Neural cell (in vitro differentiated cells): ENCODE measurements at regions not wholly inside any gene's neighbourhood (a gene's known extent, or its start where the extent isn't known, plus 50 kb on each side); places are given as distances from the start of the nearest gene placed in this dataset.

Experiments used
- H2AFZ ChIP-seq: fragments of 200-600, 300-800 bp; sonication (generic), shearing (Covaris generic); 2 replicates; pipeline ENCODE4 v1.6.0; 2014; ENCODE audit warnings: low read depth, mild to moderate bottlenecking, antibody characterized with exemption, low read length, moderate library complexity
- H3F3A ChIP-seq: fragments of 200-600 bp; shearing (Covaris generic); 2 replicates; pipeline ENCODE4 v1.6.1; 2016; ENCODE audit warnings: mild to moderate bottlenecking, moderate library complexity, mixed read lengths, antibody characterized with exemption, low read length; ENCODE audit not compliant: insufficient read depth, poor library complexity, severe bottlenecking
- H3K27ac ChIP-seq: fragments of 200-600, 300-800 bp; sonication (generic), shearing (Covaris generic); 2 replicates; pipeline ENCODE4 v1.5.1; 2014; ENCODE audit warnings: mild to moderate bottlenecking, low read length, moderate library complexity
- H3K27me3 ChIP-seq: fragments of 300-800, 200-600 bp; sonication (generic), shearing (Covaris generic); 2 replicates; pipeline ENCODE4 v1.6.0; 2014; ENCODE audit warnings: mild to moderate bottlenecking, low read depth, low read length, moderate library complexity; ENCODE audit not compliant: insufficient read depth
- H3K36me3 ChIP-seq: fragments of 300-800, 200-600 bp; sonication (generic), shearing (Covaris generic); 2 replicates; pipeline ENCODE4 v1.5.1; 2014; ENCODE audit warnings: mild to moderate bottlenecking, antibody characterized with exemption, low read length, moderate library complexity; ENCODE audit not compliant: insufficient read depth
- H3K4me2 ChIP-seq: fragments of 300-800, 200-600 bp; sonication (generic), shearing (Covaris generic); 2 replicates; pipeline ENCODE4 v1.6.0; 2014; ENCODE audit warnings: mild to moderate bottlenecking, low read length
- H3K4me3 ChIP-seq: fragments of 300-800, 200-600 bp; sonication (generic), shearing (Covaris generic); 2 replicates; pipeline ENCODE4 v1.5.1; 2014; ENCODE audit warnings: mild to moderate bottlenecking, low read length, moderate library complexity
- H3K79me2 ChIP-seq: fragments of 200-600 bp; shearing (Covaris generic); replicated peaks from 2 replicates; pipeline ENCODE4 v1.6.0; 2014; ENCODE audit warnings: mild to moderate bottlenecking, low read length, moderate library complexity; ENCODE audit not compliant: insufficient read depth
- H3K9ac ChIP-seq: fragments of 300-800, 200-600 bp; sonication (generic), shearing (Covaris generic); 2 replicates; pipeline ENCODE4 v1.6.1; 2016; ENCODE audit warnings: mild to moderate bottlenecking, low read length, mixed read lengths
- H3K9me2 ChIP-seq: fragments of 200-600 bp; shearing (Covaris generic); 2 replicates; pipeline ENCODE4 v1.6.1; 2016; ENCODE audit warnings: mild to moderate bottlenecking, low read length, mixed read lengths; ENCODE audit not compliant: insufficient read depth
- H3K9me3 ChIP-seq: fragments of 200-600, 300-800 bp; sonication (generic), shearing (Covaris generic); 2 replicates; pipeline ENCODE4 v1.6.1; 2016; ENCODE audit warnings: mild to moderate bottlenecking, mixed run types, low read length, moderate library complexity, mixed read lengths
- H4K20me1 ChIP-seq: fragments of 200-600 bp; shearing (Covaris generic); 2 replicates; pipeline ENCODE4 v1.6.1; 2016; ENCODE audit warnings: mild to moderate bottlenecking, mixed run types; ENCODE audit not compliant: insufficient read depth
- EP300 ChIP-seq: fragments of 450-650 bp; conservative IDR thresholded peaks from 2 replicates; pipeline ENCODE4 v1.6.1; 2014; ENCODE audit warnings: antibody characterized with exemption, mild to moderate bottlenecking, moderate library complexity; ENCODE audit not compliant: poor library complexity, severe bottlenecking
- EZH2 ChIP-seq: fragments of 200-600, 300-800 bp; shearing (Covaris generic), sonication (generic); IDR thresholded peaks from 2 replicates; pipeline ENCODE4 v1.6.1; 2014; ENCODE audit warnings: antibody characterized with exemption, low read length, borderline replicate concordance, mild to moderate bottlenecking; ENCODE audit not compliant: insufficient read depth, poor library complexity, severe bottlenecking
- MXI1 ChIP-seq: fragments of 450-650 bp; conservative IDR thresholded peaks from 2 replicates; pipeline ENCODE4 v1.6.1; 2014; ENCODE audit warnings: antibody characterized with exemption, mild to moderate bottlenecking; ENCODE audit not compliant: poor library complexity, severe bottlenecking
- POLR2AphosphoS5 ChIP-seq: IDR thresholded peaks from 2 replicates; pipeline ENCODE4 v1.6.1; 2012
- RAD21 ChIP-seq: fragments of 450-650 bp; conservative IDR thresholded peaks from 2 replicates; pipeline ENCODE4 v1.6.1; 2014; ENCODE audit warnings: antibody characterized with exemption, mild to moderate bottlenecking, moderate library complexity
- SMC3 ChIP-seq: fragments of 450-650 bp; conservative IDR thresholded peaks from 2 replicates; pipeline ENCODE4 v1.6.1; 2014; ENCODE audit warnings: antibody characterized with exemption, mild to moderate bottlenecking, moderate library complexity; ENCODE audit not compliant: poor library complexity
- TAF1 ChIP-seq: IDR thresholded peaks from 2 replicates; pipeline ENCODE4 v1.6.1; 2012; ENCODE audit warnings: low read depth
- TF ChIP-seq, protein P1 (sequence below): IDR thresholded peaks from 2 replicates; pipeline ENCODE4 v1.6.1; 2012; ENCODE audit warnings: borderline replicate concordance
- TF ChIP-seq, protein P2 (sequence below): fragments of 450-650 bp; IDR thresholded peaks from 2 replicates; pipeline ENCODE4 v1.5.1; 2014; ENCODE audit warnings: antibody characterized with exemption, mild to moderate bottlenecking, moderate library complexity; ENCODE audit not compliant: poor library complexity, severe bottlenecking

DNA sequence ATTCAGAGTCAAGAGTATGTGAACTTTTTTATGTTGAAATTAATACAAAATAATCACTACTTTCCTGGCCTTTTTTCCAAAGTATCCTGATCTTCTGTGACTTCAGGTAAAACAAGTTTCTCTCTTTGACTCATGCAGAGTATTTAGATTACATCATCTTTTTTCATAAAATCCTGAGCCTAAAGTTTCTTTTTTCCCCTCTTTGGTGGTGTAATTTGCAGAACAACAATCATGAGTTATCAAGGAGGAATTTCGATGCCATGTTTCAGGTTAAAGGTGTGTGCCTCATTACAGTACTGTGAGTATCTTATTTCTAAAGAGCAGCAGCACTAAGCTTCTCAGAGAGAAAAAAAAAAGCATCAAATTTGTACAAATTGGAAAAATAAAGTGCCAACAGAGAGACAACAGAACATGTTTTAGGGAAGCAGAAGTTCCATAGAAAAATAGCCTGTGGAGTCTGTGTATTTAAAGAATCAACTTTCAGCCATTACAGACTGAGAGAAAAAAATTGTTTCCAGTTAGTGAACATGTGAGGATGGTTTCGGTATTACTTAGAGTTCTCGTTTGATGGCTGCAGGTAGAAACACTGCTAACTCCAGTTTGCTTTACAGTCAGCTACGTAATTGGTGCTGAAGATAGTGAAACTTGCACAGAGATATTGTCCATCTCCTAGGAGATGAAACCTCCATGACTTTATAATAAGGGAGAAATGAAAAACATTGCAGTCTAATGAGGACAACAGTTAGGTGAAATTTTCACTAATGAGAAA lies 78.1 kb upstream of the PCDH9 start:
- Histone ChIP-seq H3K9me3 (no peaks in the 10 kb centered on the region), H3F3A (no peaks in the 10 kb centered on the region), H3K9me2 (no peaks in the 10 kb centered on the region), H3K36me3 (no peaks in the 10 kb centered on the region), H2AFZ (no peak overlapping the region), H3K27me3 (no peaks in the 10 kb centered on the region), H3K27ac (no peak overlapping the region), H3K4me3 (no peak overlapping the region), H3K4me2 (no peak overlapping the region), H3K79me2 (no peaks in the 10 kb centered on the region), H3K9ac (no peak overlapping the region), H4K20me1 (no peaks in the 10 kb centered on the region)
- no peak for TF ChIP-seq TAF1
- TF ChIP-seq, protein P1, sequence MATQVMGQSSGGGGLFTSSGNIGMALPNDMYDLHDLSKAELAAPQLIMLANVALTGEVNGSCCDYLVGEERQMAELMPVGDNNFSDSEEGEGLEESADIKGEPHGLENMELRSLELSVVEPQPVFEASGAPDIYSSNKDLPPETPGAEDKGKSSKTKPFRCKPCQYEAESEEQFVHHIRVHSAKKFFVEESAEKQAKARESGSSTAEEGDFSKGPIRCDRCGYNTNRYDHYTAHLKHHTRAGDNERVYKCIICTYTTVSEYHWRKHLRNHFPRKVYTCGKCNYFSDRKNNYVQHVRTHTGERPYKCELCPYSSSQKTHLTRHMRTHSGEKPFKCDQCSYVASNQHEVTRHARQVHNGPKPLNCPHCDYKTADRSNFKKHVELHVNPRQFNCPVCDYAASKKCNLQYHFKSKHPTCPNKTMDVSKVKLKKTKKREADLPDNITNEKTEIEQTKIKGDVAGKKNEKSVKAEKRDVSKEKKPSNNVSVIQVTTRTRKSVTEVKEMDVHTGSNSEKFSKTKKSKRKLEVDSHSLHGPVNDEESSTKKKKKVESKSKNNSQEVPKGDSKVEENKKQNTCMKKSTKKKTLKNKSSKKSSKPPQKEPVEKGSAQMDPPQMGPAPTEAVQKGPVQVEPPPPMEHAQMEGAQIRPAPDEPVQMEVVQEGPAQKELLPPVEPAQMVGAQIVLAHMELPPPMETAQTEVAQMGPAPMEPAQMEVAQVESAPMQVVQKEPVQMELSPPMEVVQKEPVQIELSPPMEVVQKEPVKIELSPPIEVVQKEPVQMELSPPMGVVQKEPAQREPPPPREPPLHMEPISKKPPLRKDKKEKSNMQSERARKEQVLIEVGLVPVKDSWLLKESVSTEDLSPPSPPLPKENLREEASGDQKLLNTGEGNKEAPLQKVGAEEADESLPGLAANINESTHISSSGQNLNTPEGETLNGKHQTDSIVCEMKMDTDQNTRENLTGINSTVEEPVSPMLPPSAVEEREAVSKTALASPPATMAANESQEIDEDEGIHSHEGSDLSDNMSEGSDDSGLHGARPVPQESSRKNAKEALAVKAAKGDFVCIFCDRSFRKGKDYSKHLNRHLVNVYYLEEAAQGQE: no peak
- TF ChIP-seq EP300: no peak
- no peak for TF ChIP-seq SMC3
- TF ChIP-seq POLR2AphosphoS5: no peak
- no peak for TF ChIP-seq MXI1
- TF ChIP-seq RAD21: no peak
- TF ChIP-seq EZH2: no peak
- TF ChIP-seq, protein P2, sequence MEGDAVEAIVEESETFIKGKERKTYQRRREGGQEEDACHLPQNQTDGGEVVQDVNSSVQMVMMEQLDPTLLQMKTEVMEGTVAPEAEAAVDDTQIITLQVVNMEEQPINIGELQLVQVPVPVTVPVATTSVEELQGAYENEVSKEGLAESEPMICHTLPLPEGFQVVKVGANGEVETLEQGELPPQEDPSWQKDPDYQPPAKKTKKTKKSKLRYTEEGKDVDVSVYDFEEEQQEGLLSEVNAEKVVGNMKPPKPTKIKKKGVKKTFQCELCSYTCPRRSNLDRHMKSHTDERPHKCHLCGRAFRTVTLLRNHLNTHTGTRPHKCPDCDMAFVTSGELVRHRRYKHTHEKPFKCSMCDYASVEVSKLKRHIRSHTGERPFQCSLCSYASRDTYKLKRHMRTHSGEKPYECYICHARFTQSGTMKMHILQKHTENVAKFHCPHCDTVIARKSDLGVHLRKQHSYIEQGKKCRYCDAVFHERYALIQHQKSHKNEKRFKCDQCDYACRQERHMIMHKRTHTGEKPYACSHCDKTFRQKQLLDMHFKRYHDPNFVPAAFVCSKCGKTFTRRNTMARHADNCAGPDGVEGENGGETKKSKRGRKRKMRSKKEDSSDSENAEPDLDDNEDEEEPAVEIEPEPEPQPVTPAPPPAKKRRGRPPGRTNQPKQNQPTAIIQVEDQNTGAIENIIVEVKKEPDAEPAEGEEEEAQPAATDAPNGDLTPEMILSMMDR: no peak

DNA sequence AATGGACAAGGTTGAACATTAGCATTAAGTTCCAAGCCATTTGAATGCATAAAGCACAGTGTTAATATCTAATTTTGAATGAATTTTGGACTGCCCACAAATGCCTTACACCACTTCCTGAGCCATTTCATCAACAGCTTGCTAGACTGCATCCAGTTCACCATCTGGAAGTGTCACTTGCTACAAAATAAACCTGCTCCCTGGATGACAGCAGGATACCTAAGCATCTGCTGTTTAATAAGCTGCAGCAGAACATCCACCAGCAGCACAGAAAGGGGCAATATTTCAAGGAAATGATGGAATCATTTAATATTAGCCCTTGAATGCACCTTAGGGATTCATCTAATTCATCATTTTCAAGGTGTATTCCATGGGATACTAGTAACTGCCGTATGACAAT lies 76.6 kb upstream of the PCDH9 start:
- Histone ChIP-seq H3K79me2 (no peaks in the 10 kb centered on the region), H2AFZ (no peak overlapping the region), H3K9me3 (no peaks in the 10 kb centered on the region), H3K4me3 (no peak overlapping the region), H3K9me2 (no peaks in the 10 kb centered on the region), H3K27me3 (no peaks in the 10 kb centered on the region), H3K27ac (no peak overlapping the region), H3K4me2 (no peak overlapping the region), H4K20me1 (no peaks in the 10 kb centered on the region), H3F3A (no peaks in the 10 kb centered on the region), H3K9ac (no peak overlapping the region), H3K36me3 (no peaks in the 10 kb centered on the region)
- no peak for TF ChIP-seq POLR2AphosphoS5
- TF ChIP-seq EZH2: no peak
- TF ChIP-seq EP300: no peak
- TF ChIP-seq RAD21: no peak
- TF ChIP-seq MXI1: no peak
- TF ChIP-seq, protein P1: no peak
- TF ChIP-seq, protein P2: no peak
- no peak for TF ChIP-seq SMC3
- no peak for TF ChIP-seq TAF1
